Medulla oblongata (tissue), 1 donor: ENCODE measurements at regions not wholly inside any gene's neighbourhood (a gene's known extent, or its start where the extent isn't known, plus 50 kb on each side); places are given as distances from the start of the nearest gene placed in this dataset.
"Not testable (repeated sequence)": the region's sequence is repeated elsewhere in the genome, so short reads cannot be mapped to it uniquely, and the experiment has no call there.

ENCODE experiments used
- DNase-seq: peaks from one replicate; pipeline ENCODE4 v3.0.0-alpha.2; 2015; ENCODE audit errors: extremely low spot score

GRCh38 chr1:58256041-58256440 is 290.5 kb downstream of the OMA1 start:
- DNase-seq = no peak

GRCh38 chr1:58255192-58255591 is 291.3 kb downstream of the OMA1 start:
- DNase-seq = no peak

- no peak for DNase-seq
These were observed 295.0 kb downstream of the OMA1 start for GRCh38 chr1:58251430-58252073.

GRCh38 chr1:58250587-58250948 is 296.0 kb downstream of the OMA1 start:
- no peak for DNase-seq

GRCh38 chr1:58249737-58250586 is 296.6 kb downstream of the OMA1 start:
- DNase-seq = no peak

- no peak for DNase-seq
These were observed 297.2 kb downstream of the OMA1 start for GRCh38 chr1:58249388-58249736.

GRCh38 chr1:58248791-58249190 is 297.7 kb downstream of the OMA1 start:
- no peak for DNase-seq

GRCh38 chr1:58248072-58248471 is 298.5 kb downstream of the OMA1 start:
- DNase-seq = no peak

GRCh38 chr1:58246549-58246948 is 300.0 kb downstream of the OMA1 start:
- DNase-seq = no peak

- no peak for DNase-seq
These were observed 301.7 kb downstream of the OMA1 start for GRCh38 chr1:58244872-58245271.

- no peak for DNase-seq
These were observed 307.7 kb downstream of the OMA1 start for GRCh38 chr1:58238846-58239245.

GRCh38 chr1:58233729-58234128 is 312.8 kb downstream of the OMA1 start:
- DNase-seq = no peak

GRCh38 chr1:58231204-58231603 is 315.3 kb downstream of the OMA1 start:
- DNase-seq = no peak

GRCh38 chr1:58227604-58228003 is 318.9 kb downstream of the OMA1 start:
- no peak for DNase-seq

- DNase-seq = no peak
These were observed 323.0 kb downstream of the OMA1 start for GRCh38 chr1:58223522-58223921.

GRCh38 chr1:58220836-58221472 is 325.6 kb downstream of the OMA1 start:
- DNase-seq = no peak

GRCh38 chr1:58216169-58216568 is 330.4 kb downstream of the OMA1 start:
- not testable (repeated sequence) for DNase-seq

- DNase-seq = no peak
These were observed 331.9 kb downstream of the OMA1 start for GRCh38 chr1:58214674-58215073.

- no peak for DNase-seq
These were observed 334.7 kb downstream of the OMA1 start for GRCh38 chr1:58211869-58212268.

GRCh38 chr1:58209575-58209974 is 337.0 kb downstream of the OMA1 start:
- DNase-seq = no peak

GRCh38 chr1:58206749-58207148 is 339.8 kb downstream of the OMA1 start:
- no peak for DNase-seq

- no peak for DNase-seq
These were observed 342.2 kb downstream of the OMA1 start for GRCh38 chr1:58204284-58204683.

GRCh38 chr1:58201492-58202106 is 344.9 kb downstream of the OMA1 start:
- DNase-seq = no peak
